ENCODE measurements at regions not wholly inside any gene's neighbourhood (a gene's known extent, or its start where the extent isn't known, plus 50 kb on each side); places are given as distances from the start of the nearest gene placed in this dataset.

DNA sequence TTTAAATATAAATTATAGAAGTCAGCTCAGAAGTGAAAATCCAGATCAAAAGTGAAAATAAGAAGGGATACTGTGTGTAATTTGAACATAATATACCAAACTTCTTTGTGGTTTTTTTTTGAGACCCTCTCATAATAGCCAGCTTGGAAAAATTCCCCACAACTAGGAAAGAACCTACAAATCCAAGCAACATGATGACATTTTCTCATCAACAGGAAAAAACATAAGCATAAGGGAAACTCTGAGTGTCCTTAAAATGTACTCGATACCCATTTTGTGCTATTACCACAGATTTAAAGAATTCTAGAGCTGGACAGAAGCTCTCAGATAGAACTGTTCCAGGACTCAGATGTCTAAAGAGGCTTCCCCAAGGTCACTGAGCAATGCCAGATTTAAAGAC lies 214.8 kb upstream of the KLF14 start:
- Histone ChIP-seq H3K27me3 (no peaks in the 10 kb centered on the region), H3K9me3 (no peaks in the 10 kb centered on the region), H3K27ac (peak overlapping the region in 1 of 4 donors; percentile 23), H3K4me1 (peaks cover 4 to 51% (median 31%) of the 10 kb centered on the region in 4 donors), H3K36me3 (peaks cover 0 to 45% (median 16%) of the 10 kb centered on the region in 4 donors), H3K4me3 (no peak overlapping the region)
- TF ChIP-seq EP300 (IDR thresholded peaks at IDR 0.05) (no peak), POLR2AphosphoS5 (IDR thresholded peaks at IDR 0.05) (no peak), POLR2A (IDR thresholded peaks at IDR 0.05) (no peak)
- TF ChIP-seq, protein P1, sequence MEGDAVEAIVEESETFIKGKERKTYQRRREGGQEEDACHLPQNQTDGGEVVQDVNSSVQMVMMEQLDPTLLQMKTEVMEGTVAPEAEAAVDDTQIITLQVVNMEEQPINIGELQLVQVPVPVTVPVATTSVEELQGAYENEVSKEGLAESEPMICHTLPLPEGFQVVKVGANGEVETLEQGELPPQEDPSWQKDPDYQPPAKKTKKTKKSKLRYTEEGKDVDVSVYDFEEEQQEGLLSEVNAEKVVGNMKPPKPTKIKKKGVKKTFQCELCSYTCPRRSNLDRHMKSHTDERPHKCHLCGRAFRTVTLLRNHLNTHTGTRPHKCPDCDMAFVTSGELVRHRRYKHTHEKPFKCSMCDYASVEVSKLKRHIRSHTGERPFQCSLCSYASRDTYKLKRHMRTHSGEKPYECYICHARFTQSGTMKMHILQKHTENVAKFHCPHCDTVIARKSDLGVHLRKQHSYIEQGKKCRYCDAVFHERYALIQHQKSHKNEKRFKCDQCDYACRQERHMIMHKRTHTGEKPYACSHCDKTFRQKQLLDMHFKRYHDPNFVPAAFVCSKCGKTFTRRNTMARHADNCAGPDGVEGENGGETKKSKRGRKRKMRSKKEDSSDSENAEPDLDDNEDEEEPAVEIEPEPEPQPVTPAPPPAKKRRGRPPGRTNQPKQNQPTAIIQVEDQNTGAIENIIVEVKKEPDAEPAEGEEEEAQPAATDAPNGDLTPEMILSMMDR (IDR thresholded peaks at IDR 0.05): no peak
- no peak for ATAC-seq (ENCODE audit: low FRiP score in 2 of 2)
- WGBS, 2 donors: 83 to 92% methylated on average over 1 of the region's 1 CpG
- no peak for DNase-seq

DNA sequence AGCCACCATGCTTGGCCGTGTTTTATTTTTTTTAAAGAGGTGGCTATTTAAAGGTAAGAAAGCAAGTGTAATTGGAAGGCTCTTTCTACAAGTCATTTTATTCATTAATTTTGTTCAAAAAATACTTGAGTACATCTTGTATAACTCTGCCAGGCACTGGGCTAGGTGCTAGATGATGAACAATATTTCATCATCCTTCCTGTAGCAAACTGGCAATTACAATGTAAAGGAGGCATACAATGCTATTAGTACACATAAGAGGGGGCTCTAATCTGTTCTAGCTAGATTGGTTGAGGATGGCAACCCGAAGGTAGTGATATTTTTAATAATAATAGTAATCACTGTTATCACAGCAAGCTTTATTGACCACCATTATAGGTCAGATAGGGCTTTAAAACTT lies 215.5 kb upstream of the KLF14 start:
- Histone ChIP-seq H3K27ac (peak overlapping the region in 1 of 4 donors; percentile 23), H3K9me3 (no peaks in the 10 kb centered on the region), H3K27me3 (no peaks in the 10 kb centered on the region), H3K4me3 (no peak overlapping the region), H3K36me3 (peaks cover 0 to 44% (median 18%) of the 10 kb centered on the region in 4 donors), H3K4me1 (peaks cover 0 to 44% (median 23%) of the 10 kb centered on the region in 4 donors)
- ATAC-seq (ENCODE audit: low FRiP score in 2 of 2) (no peak), DNase-seq (no peak)
- WGBS, 2 donors: 88 to 89% methylated on average over 2 of the region's 2 CpGs
- TF ChIP-seq POLR2A (IDR thresholded peaks at IDR 0.05) (no peak), POLR2AphosphoS5 (IDR thresholded peaks at IDR 0.05) (no peak), EP300 (IDR thresholded peaks at IDR 0.05) (no peak)
- TF ChIP-seq, protein P1 (IDR thresholded peaks at IDR 0.05): no peak

DNA sequence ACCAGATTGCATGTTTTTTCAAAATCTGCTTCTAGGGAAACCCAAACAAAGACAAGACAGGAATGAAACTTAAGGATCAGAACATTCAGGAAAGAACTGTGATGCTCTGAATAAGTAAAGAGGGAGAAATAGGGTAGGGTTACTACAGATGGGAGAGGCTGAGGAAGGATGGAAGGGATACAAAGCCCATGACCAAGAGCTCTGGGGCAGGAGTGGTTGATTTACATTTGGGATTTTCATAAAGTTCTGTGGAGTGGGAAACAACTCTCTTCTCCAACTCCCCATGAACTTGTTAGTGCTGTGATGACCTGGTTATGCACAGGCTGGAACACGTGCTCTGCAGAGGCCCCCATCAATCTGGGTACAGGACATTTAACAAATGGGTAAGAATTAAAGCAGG lies 216.0 kb upstream of the KLF14 start:
- Histone ChIP-seq H3K27me3 (no peaks in the 10 kb centered on the region), H3K4me1 (peaks cover 0 to 39% (median 19%) of the 10 kb centered on the region in 4 donors), H3K9me3 (no peaks in the 10 kb centered on the region), H3K36me3 (peaks cover 0 to 44% (median 18%) of the 10 kb centered on the region in 4 donors), H3K4me3 (no peak overlapping the region), H3K27ac (peak overlapping the region in 1 of 4 donors; percentile 18)
- DNase-seq (no peak), ATAC-seq (ENCODE audit: low FRiP score in 2 of 2) (no peak)
- 85 to 95% methylated on average over 1 of the region's 1 CpG for WGBS, 2 donors
- TF ChIP-seq EP300 (IDR thresholded peaks at IDR 0.05) (no peak), POLR2A (IDR thresholded peaks at IDR 0.05) (no peak), POLR2AphosphoS5 (IDR thresholded peaks at IDR 0.05) (no peak)
- TF ChIP-seq, protein P1 (IDR thresholded peaks at IDR 0.05): no peak

DNA sequence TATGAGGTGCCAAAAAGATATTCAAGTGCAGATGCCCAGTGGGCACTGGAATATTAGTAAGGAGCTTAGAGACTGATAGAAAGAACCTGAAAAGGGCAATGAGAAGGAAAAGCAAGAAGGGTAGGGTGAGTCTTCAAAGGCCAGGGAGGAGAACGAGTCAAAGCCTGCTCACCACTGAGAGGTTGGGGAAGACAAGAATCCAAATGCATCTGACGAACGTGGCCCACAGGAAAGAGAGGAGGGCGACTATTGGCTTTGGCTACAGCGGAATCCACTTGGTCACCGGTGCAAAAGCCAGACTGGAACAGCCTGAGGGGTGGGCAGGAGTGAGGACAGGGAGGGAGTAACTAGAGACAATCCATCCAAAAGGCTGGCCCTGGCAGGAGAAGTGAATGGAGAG lies 216.7 kb upstream of the KLF14 start:
- Histone ChIP-seq H3K36me3 (peaks cover 0 to 44% (median 16%) of the 10 kb centered on the region in 4 donors), H3K9me3 (no peaks in the 10 kb centered on the region), H3K4me3 (no peak overlapping the region), H3K4me1 (peaks cover 0 to 32% (median 14%) of the 10 kb centered on the region in 4 donors), H3K27ac (peak overlapping the region in 1 of 4 donors; percentile 50), H3K27me3 (no peaks in the 10 kb centered on the region)
- 84 to 98% methylated on average over 6 of the region's 6 CpGs for WGBS, 2 donors
- TF ChIP-seq POLR2AphosphoS5 (IDR thresholded peaks at IDR 0.05) (no peak), EP300 (IDR thresholded peaks at IDR 0.05) (no peak)
- TF ChIP-seq, protein P1 (IDR thresholded peaks at IDR 0.05): no peak
- no peak for DNase-seq
- peak in 1 of 2 donors; percentile 30 for ATAC-seq (ENCODE audit: low FRiP score in 2 of 2)

DNA sequence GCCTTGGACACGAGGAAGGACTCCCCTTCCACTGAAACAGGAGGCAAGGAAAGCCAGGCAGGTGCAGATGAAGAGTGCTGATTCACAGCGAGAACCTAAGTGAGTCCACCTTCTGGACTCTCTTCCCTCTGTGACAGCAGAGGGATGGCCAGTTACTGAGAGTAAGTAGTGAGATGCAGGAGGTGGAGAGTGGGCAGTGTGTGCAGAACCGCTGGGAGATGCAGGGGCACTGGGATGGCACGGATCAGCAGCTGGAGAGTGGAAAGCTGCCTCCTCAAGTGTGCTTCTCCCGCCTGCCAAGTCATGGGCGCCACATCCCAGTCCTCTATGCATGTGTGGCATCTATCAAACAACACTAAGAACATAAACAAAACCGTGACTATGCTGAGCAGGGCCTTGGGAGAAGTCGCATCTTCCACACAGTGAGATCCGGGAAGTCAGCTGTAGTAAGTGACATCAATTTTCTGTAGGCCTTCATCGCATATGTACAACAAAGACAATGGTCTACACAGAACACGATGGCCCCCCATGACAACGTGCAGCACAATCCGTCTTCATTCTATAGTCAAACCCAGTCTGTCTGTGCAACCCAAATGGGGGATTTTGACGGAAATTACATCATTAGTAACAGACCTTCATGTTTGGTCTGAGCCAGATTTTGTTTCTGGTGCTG lies 217.4 kb upstream of the KLF14 start:
- Histone ChIP-seq H3K27ac (peak overlapping the region in 3 of 4 donors; percentile 2 to 50 (median 41)), H3K9me3 (no peaks in the 10 kb centered on the region), H3K4me1 (peaks cover 0 to 25% (median 13%) of the 10 kb centered on the region in 4 donors), H3K4me3 (no peak overlapping the region), H3K36me3 (peaks cover 0 to 45% (median 16%) of the 10 kb centered on the region in 4 donors), H3K27me3 (no peaks in the 10 kb centered on the region)
- no peak for DNase-seq
- WGBS, 2 donors: 77 to 88% methylated on average over 13 to 14 of the region's 14 CpGs
- no peak for ATAC-seq (ENCODE audit: low FRiP score in 2 of 2)
- TF ChIP-seq, protein P1 (IDR thresholded peaks at IDR 0.05): no peak
- no peak for TF ChIP-seq EP300 (IDR thresholded peaks at IDR 0.05)
- TF ChIP-seq POLR2AphosphoS5 (IDR thresholded peaks at IDR 0.05): no peak
- no peak for TF ChIP-seq POLR2A (IDR thresholded peaks at IDR 0.05)

Measured in upper lobe of left lung (tissue), 6 donors.